Gastrocnemius medialis (tissue), 4 donors: ENCODE measurements at regions not wholly inside any gene's neighbourhood (a gene's known extent, or its start where the extent isn't known, plus 50 kb on each side); places are given as distances from the start of the nearest gene placed in this dataset.

Source experiments
- CTCF ChIP-seq, 5 experiments: fragments of 450-650 bp in 3 of 5; fragments of 200-600 bp in 2 of 5; sonication (generic) in 2 of 5; IDR thresholded peaks in 4 of 5; conservative IDR thresholded peaks in 1 of 5; 1 replicate in 4 of 5; 2 replicates in 1 of 5; pipeline ENCODE4 v1.5.1; 2016 to 2019; ENCODE audit warnings: antibody characterized with exemption in 5 of 5, mild to moderate bottlenecking in 3 of 5, moderate library complexity in 3 of 5
- POLR2A ChIP-seq, 2 donors: fragments of 450-650 bp; IDR thresholded peaks; one replicate each; pipeline ENCODE4 v1.6.1; 2017; ENCODE audit warnings: antibody characterized with exemption in 2 of 2, mild to moderate bottlenecking in 2 of 2, moderate library complexity in 2 of 2

GRCh38 chr9:115357821-115358220, 239.9 kb upstream of the TNC start:
- TF ChIP-seq CTCF (IDR thresholded peaks at IDR 0.05 in 4 of 5, conservative IDR thresholded peaks at IDR 0.05 in 1 of 5) (no peak), POLR2A (IDR thresholded peaks at IDR 0.05) (no peak)
